Uterus (tissue), 3 donors: ENCODE measurements at regions not wholly inside any gene's neighbourhood (a gene's known extent, or its start where the extent isn't known, plus 50 kb on each side); places are given as distances from the start of the nearest gene placed in this dataset.

Experiments used
- DNase-seq, 2 donors: peaks; one replicate each; pipeline ENCODE4 v3.0.0-alpha.2; 2019 to 2020
- H3K27ac ChIP-seq, 2 donors: fragments of 200-600 bp; sonication (generic); 1 replicate in 1 of 2; 2 replicates in 1 of 2; pipeline ENCODE4 v1.5.1; 2016 to 2018
- H3K27me3 ChIP-seq, 2 donors: fragments of 200-600 bp; sonication (generic); one replicate each; pipeline ENCODE4 v1.5.1; 2018 to 2019; ENCODE audit warnings: control low read depth in 1 of 2
- H3K36me3 ChIP-seq, 2 donors: fragments of 200-600 bp; sonication (generic); one replicate each; pipeline ENCODE4 v1.5.1; 2019; ENCODE audit warnings: control low read depth in 1 of 2
- H3K4me1 ChIP-seq, 2 donors: fragments of 200-600 bp; sonication (generic); one replicate each; pipeline ENCODE4 v1.5.1; 2018 to 2019; ENCODE audit warnings: control low read depth in 1 of 2
- H3K4me3 ChIP-seq, 2 donors: fragments of 200-600 bp; sonication (generic); 1 replicate in 1 of 2; 2 replicates in 1 of 2; pipeline ENCODE4 v1.5.1; 2018 to 2019; ENCODE audit warnings: mild to moderate bottlenecking in 1 of 2
- H3K9me3 ChIP-seq, 2 donors: fragments of 200-600 bp; sonication (generic); one replicate each; pipeline ENCODE4 v1.5.1; 2019; ENCODE audit warnings: control low read depth in 1 of 2
- CTCF ChIP-seq, 4 experiments: fragments of 200-600 bp in 2 of 4; fragments of 450-650 bp in 2 of 4; sonication (generic) in 2 of 4; IDR thresholded peaks; one replicate each; pipeline ENCODE4 v1.5.1; 2016 to 2019; ENCODE audit warnings: antibody characterized with exemption in 4 of 4, mild to moderate bottlenecking in 2 of 4, moderate library complexity in 1 of 4
- POLR2A ChIP-seq, 2 donors: fragments of 450-650 bp; IDR thresholded peaks; one replicate each; pipeline ENCODE4 v1.6.1; 2016; ENCODE audit warnings: antibody characterized with exemption in 2 of 2, mild to moderate bottlenecking in 1 of 2, moderate library complexity in 1 of 2
- intact Hi-C: fragments of 100-400 bp; cut with DNase I; formaldehyde crosslinking; loops from one replicate; pipeline ENCODE4 v1.15.1; 2023; ENCODE audit warnings: low total_unique reads
- donor health status: DM: yes; HTN: yes; CAD: no.

GRCh38 chr14:98689951-98690350 lies 582.0 kb downstream of the BCL11B start:
- TF ChIP-seq CTCF (IDR thresholded peaks at IDR 0.05): no peak
- TF ChIP-seq POLR2A (IDR thresholded peaks at IDR 0.05): no peak
- no peak overlapping the region for H3K27ac ChIP-seq
- H3K27me3 ChIP-seq: no peaks in the 10 kb centered on the region
- no peak for DNase-seq
- no peak overlapping the region for H3K4me3 ChIP-seq
- intact Hi-C loops: no loop called here
- no peaks in the 10 kb centered on the region for H3K9me3 ChIP-seq
- H3K36me3 ChIP-seq: no peaks in the 10 kb centered on the region
- no peaks in the 10 kb centered on the region for H3K4me1 ChIP-seq

- no peaks in the 10 kb centered on the region for H3K36me3 ChIP-seq
- H3K27ac ChIP-seq: no peak overlapping the region
- H3K27me3 ChIP-seq: no peaks in the 10 kb centered on the region
- H3K9me3 ChIP-seq: no peaks in the 10 kb centered on the region
- TF ChIP-seq POLR2A (IDR thresholded peaks at IDR 0.05) (no peak), CTCF (IDR thresholded peaks at IDR 0.05) (no peak)
- no peak overlapping the region for H3K4me3 ChIP-seq
- DNase-seq: no peak
- intact Hi-C loops: no loop called here
- H3K4me1 ChIP-seq: no peaks in the 10 kb centered on the region
Measured at GRCh38 chr14:98692832-98693231, 579.2 kb downstream of the BCL11B start.

GRCh38 chr14:98694541-98694940 lies 577.5 kb downstream of the BCL11B start:
- H3K4me1 ChIP-seq: no peaks in the 10 kb centered on the region
- H3K9me3 ChIP-seq: no peaks in the 10 kb centered on the region
- no peaks in the 10 kb centered on the region for H3K36me3 ChIP-seq
- no peaks in the 10 kb centered on the region for H3K27me3 ChIP-seq
- no peak overlapping the region for H3K27ac ChIP-seq
- no peak for TF ChIP-seq POLR2A (IDR thresholded peaks at IDR 0.05)
- TF ChIP-seq CTCF (IDR thresholded peaks at IDR 0.05): no peak
- H3K4me3 ChIP-seq: no peak overlapping the region
- intact Hi-C loops: no loop called here
- DNase-seq: no peak

GRCh38 chr14:98695809-98696208 lies 576.2 kb downstream of the BCL11B start:
- intact Hi-C loops: no loop called here
- Histone ChIP-seq H3K27me3 (no peaks in the 10 kb centered on the region), H3K9me3 (no peaks in the 10 kb centered on the region), H3K4me1 (no peaks in the 10 kb centered on the region), H3K27ac (no peak overlapping the region), H3K36me3 (no peaks in the 10 kb centered on the region), H3K4me3 (no peak overlapping the region)
- no peak for TF ChIP-seq POLR2A (IDR thresholded peaks at IDR 0.05)
- TF ChIP-seq CTCF (IDR thresholded peaks at IDR 0.05): no peak
- no peak for DNase-seq

GRCh38 chr14:98698341-98698740 lies 573.7 kb downstream of the BCL11B start:
- TF ChIP-seq POLR2A (IDR thresholded peaks at IDR 0.05) (no peak), CTCF (IDR thresholded peaks at IDR 0.05) (no peak)
- no peaks in the 10 kb centered on the region for H3K36me3 ChIP-seq
- no peak overlapping the region for H3K4me3 ChIP-seq
- no peaks in the 10 kb centered on the region for H3K4me1 ChIP-seq
- no peak for DNase-seq
- no peak overlapping the region for H3K27ac ChIP-seq
- no peaks in the 10 kb centered on the region for H3K9me3 ChIP-seq
- intact Hi-C loops: no loop called here
- no peaks in the 10 kb centered on the region for H3K27me3 ChIP-seq
